Neutrophil (primary cell): ENCODE measurements at regions not wholly inside any gene's neighbourhood (a gene's known extent, or its start where the extent isn't known, plus 50 kb on each side); places are given as distances from the start of the nearest gene placed in this dataset.

Experiments used
- H3K27ac ChIP-seq: fragments of 200-600 bp; sonication (generic); 2 replicates; pipeline ENCODE4 v1.5.1; 2016; ENCODE audit warnings: mild to moderate bottlenecking, moderate library complexity
- H3K27me3 ChIP-seq: fragments of 200-600 bp; sonication (generic); 2 replicates; pipeline ENCODE4 v1.6.0; 2016; ENCODE audit warnings: mild to moderate bottlenecking
- H3K36me3 ChIP-seq: fragments of 200-600 bp; sonication (generic); 2 replicates; pipeline ENCODE4 v1.5.1; 2017
- H3K4me1 ChIP-seq, 2 experiments: fragments of 200-600 bp in 1 of 2; sonication (generic) in 1 of 2; 1 replicate in 1 of 2; 2 replicates in 1 of 2; pipeline versions ENCODE4 v1.5.1 to v1.6.1; 2013 to 2016; ENCODE audit warnings: low read depth in 1 of 2, low read length in 1 of 2, mild to moderate bottlenecking in 1 of 2, moderate library complexity in 1 of 2; ENCODE audit not compliant: control insufficient read depth in 1 of 2, insufficient read depth in 1 of 2
- H3K4me3 ChIP-seq, 2 experiments: fragments of 200-600 bp in 1 of 2; sonication (generic) in 1 of 2; 1 replicate in 1 of 2; 2 replicates in 1 of 2; pipeline ENCODE4 v1.5.1; 2013 to 2016; ENCODE audit warnings: low read depth in 1 of 2, low read length in 1 of 2, mild to moderate bottlenecking in 1 of 2, moderate library complexity in 1 of 2
- H3K9me3 ChIP-seq: fragments of 200-600 bp; sonication (generic); 2 replicates; pipeline ENCODE4 v1.5.1; 2016
- CTCF ChIP-seq: fragments of 200-600 bp; sonication (generic); IDR thresholded peaks from 2 replicates; pipeline ENCODE4 v1.5.1; 2016; ENCODE audit warnings: antibody characterized with exemption

- Histone ChIP-seq H3K9me3 (no peaks in the 10 kb centered on the region), H3K4me3 (no peak overlapping the region), H3K4me1 (no peaks in the 10 kb centered on the region), H3K27me3 (no peaks in the 10 kb centered on the region), H3K36me3 (no peaks in the 10 kb centered on the region), H3K27ac (no peak overlapping the region)
- no peak for TF ChIP-seq CTCF
Measured at GRCh38 chr14:98808494-98809407, 463.2 kb downstream of the BCL11B start.

GRCh38 chr14:98816195-98816594, 455.8 kb downstream of the BCL11B start:
- H3K9me3 ChIP-seq = no peaks in the 10 kb centered on the region
- no peaks in the 10 kb centered on the region for H3K4me1 ChIP-seq
- no peaks in the 10 kb centered on the region for H3K36me3 ChIP-seq
- no peak overlapping the region for H3K4me3 ChIP-seq
- H3K27ac ChIP-seq = no peak overlapping the region
- TF ChIP-seq CTCF = no peak
- no peaks in the 10 kb centered on the region for H3K27me3 ChIP-seq

GRCh38 chr14:98816720-98817119, 455.3 kb downstream of the BCL11B start:
- no peak overlapping the region for H3K4me3 ChIP-seq
- H3K36me3 ChIP-seq = no peaks in the 10 kb centered on the region
- no peak overlapping the region for H3K27ac ChIP-seq
- H3K4me1 ChIP-seq = no peaks in the 10 kb centered on the region
- TF ChIP-seq CTCF = no peak
- no peaks in the 10 kb centered on the region for H3K27me3 ChIP-seq
- no peaks in the 10 kb centered on the region for H3K9me3 ChIP-seq

- TF ChIP-seq CTCF = no peak
- H3K9me3 ChIP-seq = no peaks in the 10 kb centered on the region
Measured at GRCh38 chr14:98819132-98819866, 452.7 kb downstream of the BCL11B start.

GRCh38 chr14:98819867-98820206, 452.2 kb downstream of the BCL11B start:
- Histone ChIP-seq H3K36me3 (no peaks in the 10 kb centered on the region), H3K4me1 (no peaks in the 10 kb centered on the region), H3K4me3 (no peak overlapping the region), H3K27ac (no peak overlapping the region), H3K9me3 (no peaks in the 10 kb centered on the region), H3K27me3 (no peaks in the 10 kb centered on the region)
- no peak for TF ChIP-seq CTCF

More at GRCh38 chr14:98819132-98819866, 452.7 kb downstream of the BCL11B start:
- H3K4me1 ChIP-seq = no peaks in the 10 kb centered on the region
- H3K27ac ChIP-seq = no peak overlapping the region
- no peaks in the 10 kb centered on the region for H3K27me3 ChIP-seq
- H3K4me3 ChIP-seq = no peak overlapping the region
- H3K36me3 ChIP-seq = no peaks in the 10 kb centered on the region
